ENCODE measurements at regions not wholly inside any gene's neighbourhood (a gene's known extent, or its start where the extent isn't known, plus 50 kb on each side); places are given as distances from the start of the nearest gene placed in this dataset.

DNA sequence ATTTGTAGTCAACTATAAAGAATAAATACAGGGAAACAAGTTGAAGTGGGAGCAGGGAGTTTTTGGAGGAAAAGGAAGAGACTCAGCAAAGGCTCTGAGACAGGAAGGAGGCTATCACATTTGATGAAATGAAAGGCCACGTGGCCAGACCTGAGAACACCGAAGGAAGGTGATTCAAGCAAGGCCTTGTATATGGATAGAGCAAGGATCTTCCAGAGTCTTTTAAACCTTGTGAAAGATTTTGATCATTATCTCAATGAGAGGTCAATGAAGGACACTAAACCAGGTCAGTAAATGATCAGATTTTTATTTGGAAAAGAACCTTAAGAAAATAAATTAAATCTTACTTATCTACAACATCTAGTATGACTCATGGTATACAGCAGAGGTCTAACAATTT lies 523.5 kb downstream of the SLC16A7 start:
- DNase-seq (ENCODE audit: low spot score) (no peak), ATAC-seq (no peak)

GRCh38 chr12:60120199-60120598 lies 524.4 kb downstream of the SLC16A7 start:
- DNase-seq (ENCODE audit: low spot score) (no peak), ATAC-seq (no peak)

- ATAC-seq (no peak), DNase-seq (ENCODE audit: low spot score) (no peak)
These were observed 527.7 kb downstream of the SLC16A7 start for GRCh38 chr12:60123557-60123956.

- DNase-seq (ENCODE audit: low spot score) (no peak), ATAC-seq (no peak)
These were observed 541.7 kb downstream of the SLC16A7 start for GRCh38 chr12:60137513-60137912.

GRCh38 chr12:60138526-60138925 lies 542.7 kb downstream of the SLC16A7 start:
- ATAC-seq: no peak
- DNase-seq (ENCODE audit: low spot score): no peak

DNA sequence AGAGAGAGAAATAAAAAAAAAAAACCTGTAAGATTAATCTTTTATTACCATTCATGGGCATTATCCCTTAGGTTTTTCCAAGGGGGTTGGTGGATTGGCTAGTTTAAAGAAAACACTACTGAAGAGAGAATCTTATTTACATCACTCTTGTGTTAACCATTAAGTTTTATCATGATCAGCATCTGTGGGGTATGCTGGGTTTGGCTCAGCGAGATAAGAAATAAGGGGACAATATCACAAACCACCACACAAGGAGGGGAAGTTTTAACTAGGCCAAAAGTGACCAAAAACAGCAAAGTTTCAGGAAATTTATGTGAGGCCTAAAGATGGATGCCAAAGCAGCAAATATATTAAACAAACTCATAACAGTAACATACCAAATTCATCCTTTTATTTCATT lies 548.6 kb downstream of the SLC16A7 start:
- ATAC-seq: no peak

DNA sequence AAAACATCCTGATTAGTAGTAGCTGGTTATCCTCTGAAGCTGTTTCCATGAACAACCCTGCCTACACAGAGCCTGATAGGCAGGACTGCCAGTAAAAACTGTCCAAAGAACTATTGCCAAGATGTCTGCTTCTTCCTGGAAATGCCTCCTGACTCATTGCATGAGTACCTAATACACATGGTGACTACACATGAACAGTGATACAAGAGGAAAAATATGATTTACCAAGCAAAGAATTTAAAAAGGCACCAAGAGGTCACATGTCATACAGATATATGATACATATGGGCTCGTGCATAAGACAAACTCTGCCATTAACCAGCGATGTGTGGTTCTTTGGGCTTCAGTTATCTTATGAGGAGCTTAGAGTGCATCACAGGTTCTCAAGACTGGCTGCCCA lies 552.3 kb downstream of the SLC16A7 start:
- DNase-seq (ENCODE audit: low spot score) (no peak), ATAC-seq (no peak)

More for the DNA sequence above, 548.6 kb downstream of the SLC16A7 start:
- DNase-seq (ENCODE audit: low spot score): no peak

DNA sequence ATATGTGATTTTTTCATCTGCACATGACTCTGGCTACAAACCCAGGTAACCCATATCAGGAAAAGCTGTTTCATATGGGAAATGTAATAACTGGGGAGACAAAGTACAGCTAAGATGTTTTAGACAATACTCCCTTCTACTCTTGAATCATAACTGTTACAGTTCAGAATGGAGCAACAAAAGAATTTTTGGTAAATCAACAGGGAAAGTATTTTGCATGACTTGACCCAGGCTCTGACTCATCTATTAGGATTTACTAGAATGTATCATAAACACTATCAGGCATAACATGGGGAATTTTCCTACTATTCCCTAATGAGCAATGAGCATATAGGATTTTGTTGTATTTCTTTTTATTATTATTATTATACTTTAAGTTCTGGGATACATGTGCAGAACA lies 553.0 kb downstream of the SLC16A7 start:
- no peak for ATAC-seq
- no peak for DNase-seq (ENCODE audit: low spot score)

DNA sequence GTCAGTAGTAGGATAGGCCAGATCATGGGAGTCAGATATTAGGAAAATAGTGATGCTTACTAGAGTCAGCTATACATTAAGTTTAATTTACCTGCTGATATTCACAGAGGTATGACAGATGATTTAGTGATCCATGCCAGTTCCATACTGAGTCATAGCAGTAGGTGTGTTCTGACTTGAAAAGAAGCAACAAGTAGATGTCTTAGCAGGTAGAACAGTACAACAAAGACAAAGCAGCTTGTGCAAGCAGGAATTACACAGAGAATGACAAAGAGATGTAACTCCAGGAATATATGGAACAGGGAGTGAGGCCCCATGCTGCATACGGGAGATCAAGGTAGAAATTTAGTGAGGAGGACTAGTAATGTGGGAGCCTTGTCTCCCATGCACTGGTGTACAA lies 556.9 kb downstream of the SLC16A7 start:
- no peak for ATAC-seq
- no peak for DNase-seq (ENCODE audit: low spot score)

DNA sequence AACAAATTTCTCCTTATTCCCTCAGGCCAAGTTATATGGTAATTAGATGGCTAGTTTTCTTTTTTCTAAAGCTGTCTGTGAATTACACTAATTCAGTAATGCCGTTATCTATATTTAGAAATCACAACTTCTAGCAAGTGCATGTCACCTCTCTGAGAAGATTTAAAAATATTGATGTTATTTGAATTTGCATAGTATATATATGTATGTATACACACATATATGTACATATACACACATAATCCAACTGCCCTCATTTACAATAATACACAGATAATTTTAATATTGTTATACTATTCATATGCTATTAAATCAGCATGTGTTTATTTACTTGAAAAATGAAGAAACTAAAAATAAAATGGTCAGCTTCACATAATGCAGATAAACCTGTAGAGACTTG lies 563.9 kb downstream of the SLC16A7 start:
- ATAC-seq (no peak), DNase-seq (ENCODE audit: low spot score) (no peak)

DNA sequence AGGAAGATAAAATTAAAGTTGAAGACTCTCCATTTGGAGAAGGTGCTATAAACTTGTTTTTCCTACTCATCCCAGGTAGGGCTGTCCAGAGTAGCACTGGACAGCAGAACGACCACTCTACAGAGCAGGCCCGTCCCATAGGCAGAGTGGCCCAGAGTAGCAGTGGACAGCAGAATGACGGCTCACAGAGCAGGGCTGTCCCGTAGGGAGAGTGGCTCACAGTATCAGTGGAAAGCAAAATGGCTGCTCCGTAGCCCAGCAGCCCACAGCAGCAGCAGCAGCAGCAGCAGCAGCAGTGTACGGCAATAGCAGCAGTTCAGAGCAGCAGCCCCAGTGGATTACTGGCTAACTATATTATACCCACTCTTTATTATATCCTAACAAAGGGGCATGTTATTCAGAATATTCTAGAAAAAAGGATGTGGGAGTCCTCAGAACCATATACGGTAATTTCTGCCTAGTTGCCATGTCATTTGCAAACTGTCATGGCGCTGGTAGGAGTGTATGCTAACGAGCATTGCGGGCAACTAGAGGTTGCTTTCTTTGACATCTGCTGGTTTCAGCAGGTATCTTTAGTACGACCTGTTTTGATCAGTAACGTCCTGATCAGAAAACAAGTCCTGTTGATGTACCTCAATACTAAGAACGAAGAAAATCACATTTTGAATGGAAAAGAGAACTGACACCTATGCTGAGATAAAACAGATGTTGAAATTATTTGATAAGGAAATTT lies 567.3 kb downstream of the SLC16A7 start:
- no peak for ATAC-seq
- DNase-seq (ENCODE audit: low spot score): no peak

DNA sequence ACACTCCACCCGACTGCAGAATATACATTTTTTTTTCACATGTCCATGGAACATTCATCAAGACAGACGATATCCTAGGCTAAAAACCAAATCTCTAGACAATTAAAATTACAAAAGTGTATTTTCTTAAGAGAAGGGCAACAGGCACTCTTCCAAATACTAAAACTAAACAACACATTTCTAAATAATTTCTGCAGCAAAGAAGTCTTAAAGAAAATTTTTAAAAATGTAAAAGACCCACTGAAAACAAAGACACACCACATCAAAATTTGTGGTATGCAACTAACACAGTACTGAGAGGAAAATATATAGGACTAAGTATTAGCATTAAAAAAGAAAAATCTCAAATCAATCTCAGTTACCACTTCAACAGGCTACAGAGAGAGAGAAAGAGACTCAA lies 570.0 kb downstream of the SLC16A7 start:
- ATAC-seq: no peak
- DNase-seq (ENCODE audit: low spot score): no peak

- DNase-seq (ENCODE audit: low spot score) (no peak), ATAC-seq (no peak)
These were observed 572.6 kb downstream of the SLC16A7 start for GRCh38 chr12:60168441-60168840.

- DNase-seq (ENCODE audit: low spot score) (no peak), ATAC-seq (no peak)
These were observed 574.1 kb downstream of the SLC16A7 start for GRCh38 chr12:60169904-60170303.

DNA sequence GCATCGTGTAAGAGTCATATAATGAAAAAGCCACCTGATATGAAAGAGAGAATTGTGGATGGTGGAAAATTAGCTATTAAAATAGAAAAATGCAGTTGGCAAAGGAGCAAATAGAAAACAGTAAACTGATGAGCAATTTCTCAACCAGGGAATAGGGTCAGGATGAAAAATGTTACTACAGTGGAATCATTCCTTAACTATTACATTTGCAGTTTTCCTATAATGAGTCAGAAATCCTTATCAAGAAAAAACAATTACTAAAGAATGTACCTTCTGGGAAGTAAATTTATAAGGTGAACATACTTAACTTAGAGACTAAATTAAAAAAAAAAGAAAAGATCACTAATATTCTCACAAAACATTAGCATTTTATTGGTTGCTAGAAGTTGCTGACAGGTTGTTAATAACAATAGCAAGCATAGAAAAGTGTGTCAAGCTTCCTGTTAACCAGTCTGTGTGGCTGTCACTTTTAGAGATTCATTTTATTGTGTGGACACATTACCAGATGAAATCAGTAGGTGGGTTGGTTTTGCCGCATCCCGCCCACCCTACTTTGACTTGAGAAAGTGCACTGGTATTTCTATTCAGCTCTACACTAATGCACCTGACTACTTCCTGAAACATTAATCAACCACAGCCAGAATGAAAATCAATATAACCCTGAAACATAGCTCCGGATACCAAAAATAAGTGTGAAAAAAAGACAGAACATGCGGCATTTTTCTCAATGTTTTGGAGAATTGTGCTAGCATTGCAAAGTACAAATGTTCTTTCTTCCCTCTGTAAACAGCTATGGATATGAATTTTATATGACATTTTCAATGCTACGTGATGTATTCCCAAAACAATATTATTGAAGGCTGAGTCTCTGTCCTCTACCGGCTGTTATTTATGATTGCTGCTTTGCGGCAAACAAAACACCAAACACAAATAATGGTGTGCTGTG lies 576.7 kb downstream of the SLC16A7 start:
- DNase-seq (ENCODE audit: low spot score): no peak
- ATAC-seq: no peak

- ATAC-seq (no peak), DNase-seq (ENCODE audit: low spot score) (no peak)
These were observed 577.7 kb downstream of the SLC16A7 start for GRCh38 chr12:60173224-60174170.

GRCh38 chr12:60174476-60174875 lies 578.6 kb downstream of the SLC16A7 start:
- ATAC-seq: no peak
- DNase-seq (ENCODE audit: low spot score): no peak

GRCh38 chr12:60174941-60175340 lies 579.1 kb downstream of the SLC16A7 start:
- DNase-seq (ENCODE audit: low spot score) (no peak), ATAC-seq (no peak)

- no peak for DNase-seq (ENCODE audit: low spot score)
- ATAC-seq: no peak
These were observed 581.1 kb downstream of the SLC16A7 start for GRCh38 chr12:60176891-60177290.

- ATAC-seq (no peak), DNase-seq (ENCODE audit: low spot score) (no peak)
These were observed 584.5 kb downstream of the SLC16A7 start for GRCh38 chr12:60180298-60180697.

GRCh38 chr12:60182354-60182753 lies 586.5 kb downstream of the SLC16A7 start:
- ATAC-seq (no peak), DNase-seq (ENCODE audit: low spot score) (no peak)

Measured in left lobe of liver (tissue), 2 donors.